Stimulated activated naive B cell treated with anti-CD40 and anti-IgM and Interleukin-4, amounts not matched to agents 10 μg/mL and 1 μg/mL and 100 μg/mL, for 72 hours (primary cell): ENCODE measurements at regions not wholly inside any gene's neighbourhood (a gene's known extent, or its start where the extent isn't known, plus 50 kb on each side); places are given as distances from the start of the nearest gene placed in this dataset.

Source experiments
- ATAC-seq, 2 donors: fragments of 150-1000 bp; cut with Tn5 transposase; replicated peaks; 2 replicates each; pipeline ENCODE4 v1.10.0; 2021; ENCODE audit warnings: moderate library complexity in 1 of 2
- DNase-seq: peaks from one replicate; pipeline ENCODE4 v3.0.0; 2021
- H3K27ac Mint-ChIP-seq: one replicate; pipeline ENCODE4 v1.8.0; 2022; ENCODE audit warnings: mild to moderate bottlenecking, mixed read lengths
- H3K27me3 Mint-ChIP-seq, 2 donors: one replicate each; pipeline ENCODE4 v1.8.0; 2022; ENCODE audit warnings: mixed read lengths in 2 of 2
- H3K36me3 Mint-ChIP-seq, 2 donors: one replicate each; pipeline ENCODE4 v1.8.0; 2022; ENCODE audit warnings: mixed read lengths in 2 of 2, mild to moderate bottlenecking in 1 of 2
- H3K4me1 Mint-ChIP-seq, 2 donors: one replicate each; pipeline ENCODE4 v1.8.0; 2022; ENCODE audit warnings: mixed read lengths in 2 of 2, mild to moderate bottlenecking in 1 of 2
- H3K4me3 Mint-ChIP-seq, 2 donors: one replicate each; pipeline ENCODE4 v1.8.0; 2022; ENCODE audit warnings: mild to moderate bottlenecking in 2 of 2, mixed read lengths in 2 of 2, moderate library complexity in 1 of 2
- H3K9me3 Mint-ChIP-seq, 2 donors: one replicate each; pipeline ENCODE4 v1.8.0; 2022; ENCODE audit warnings: mixed read lengths in 2 of 2, mild to moderate bottlenecking in 1 of 2

- H3K4me1 Mint-ChIP-seq: no peaks in the 10 kb centered on the region
- DNase-seq (no peak), ATAC-seq (no peak)
- H3K27me3 Mint-ChIP-seq: no peaks in the 10 kb centered on the region
- H3K36me3 Mint-ChIP-seq: no peaks in the 10 kb centered on the region
- H3K4me3 Mint-ChIP-seq: no peak overlapping the region
- no peak overlapping the region for H3K27ac Mint-ChIP-seq
- peaks cover 0 to 1% of the 10 kb centered on the region in 2 donors for H3K9me3 Mint-ChIP-seq
These were observed 751.2 kb downstream of the TSN start for GRCh38 chr2:122506620-122507019.

GRCh38 chr2:122507261-122507660 lies 751.8 kb downstream of the TSN start:
- Mint-ChIP-seq H3K27me3 (no peaks in the 10 kb centered on the region), H3K9me3 (peaks cover 0 to 1% of the 10 kb centered on the region in 2 donors), H3K4me1 (no peaks in the 10 kb centered on the region), H3K27ac (no peak overlapping the region), H3K36me3 (no peaks in the 10 kb centered on the region), H3K4me3 (no peak overlapping the region)
- no peak for ATAC-seq
- DNase-seq: no peak

GRCh38 chr2:122512091-122512490 lies 756.6 kb downstream of the TSN start:
- H3K4me1 Mint-ChIP-seq: no peaks in the 10 kb centered on the region
- DNase-seq (no peak), ATAC-seq (no peak)
- no peak overlapping the region for H3K4me3 Mint-ChIP-seq
- no peaks in the 10 kb centered on the region for H3K36me3 Mint-ChIP-seq
- no peaks in the 10 kb centered on the region for H3K27me3 Mint-ChIP-seq
- H3K9me3 Mint-ChIP-seq: peaks cover 0 to 3% of the 10 kb centered on the region in 2 donors
- no peak overlapping the region for H3K27ac Mint-ChIP-seq

- no peak for DNase-seq
These were observed 759.1 kb downstream of the TSN start for GRCh38 chr2:122514451-122514996.

GRCh38 chr2:122515731-122516290 lies 760.4 kb downstream of the TSN start:
- no peaks in the 10 kb centered on the region for H3K4me1 Mint-ChIP-seq
- H3K36me3 Mint-ChIP-seq: no peaks in the 10 kb centered on the region
- ATAC-seq (no peak), DNase-seq (no peak)
- no peaks in the 10 kb centered on the region for H3K27me3 Mint-ChIP-seq
- no peak overlapping the region for H3K4me3 Mint-ChIP-seq
- no peak overlapping the region for H3K27ac Mint-ChIP-seq
- H3K9me3 Mint-ChIP-seq: peaks cover 0 to 1% of the 10 kb centered on the region in 2 donors

More at GRCh38 chr2:122514451-122514996, 759.1 kb downstream of the TSN start:
- no peak for ATAC-seq
- Mint-ChIP-seq H3K4me3 (no peak overlapping the region), H3K27ac (no peak overlapping the region), H3K9me3 (peaks cover 0 to 1% of the 10 kb centered on the region in 2 donors), H3K27me3 (no peaks in the 10 kb centered on the region), H3K4me1 (no peaks in the 10 kb centered on the region), H3K36me3 (no peaks in the 10 kb centered on the region)

GRCh38 chr2:122516775-122517174 lies 761.3 kb downstream of the TSN start:
- DNase-seq (no peak), ATAC-seq (no peak)
- Mint-ChIP-seq H3K4me3 (no peak overlapping the region), H3K27me3 (no peaks in the 10 kb centered on the region), H3K4me1 (no peaks in the 10 kb centered on the region), H3K27ac (no peak overlapping the region), H3K9me3 (peaks cover 0 to 1% of the 10 kb centered on the region in 2 donors), H3K36me3 (no peaks in the 10 kb centered on the region)

- H3K4me1 Mint-ChIP-seq: no peaks in the 10 kb centered on the region
- no peak overlapping the region for H3K4me3 Mint-ChIP-seq
- no peaks in the 10 kb centered on the region for H3K36me3 Mint-ChIP-seq
- no peaks in the 10 kb centered on the region for H3K27me3 Mint-ChIP-seq
- no peak overlapping the region for H3K27ac Mint-ChIP-seq
- ATAC-seq (no peak), DNase-seq (no peak)
- H3K9me3 Mint-ChIP-seq: no peaks in the 10 kb centered on the region
These were observed 763.9 kb downstream of the TSN start for GRCh38 chr2:122519366-122519765.

GRCh38 chr2:122519821-122520611 lies 764.6 kb downstream of the TSN start:
- DNase-seq (no peak), ATAC-seq (no peak)
- H3K4me1 Mint-ChIP-seq: no peaks in the 10 kb centered on the region
- H3K9me3 Mint-ChIP-seq: no peaks in the 10 kb centered on the region
- H3K36me3 Mint-ChIP-seq: no peaks in the 10 kb centered on the region
- H3K4me3 Mint-ChIP-seq: no peak overlapping the region
- no peak overlapping the region for H3K27ac Mint-ChIP-seq
- no peaks in the 10 kb centered on the region for H3K27me3 Mint-ChIP-seq

- Mint-ChIP-seq H3K27ac (no peak overlapping the region), H3K9me3 (peaks cover 0 to 1% of the 10 kb centered on the region in 2 donors), H3K36me3 (no peaks in the 10 kb centered on the region), H3K4me1 (no peaks in the 10 kb centered on the region), H3K27me3 (no peaks in the 10 kb centered on the region), H3K4me3 (no peak overlapping the region)
- DNase-seq (no peak), ATAC-seq (no peak)
These were observed 767.7 kb downstream of the TSN start for GRCh38 chr2:122523143-122523542.

- Mint-ChIP-seq H3K4me3 (no peak overlapping the region), H3K9me3 (peaks cover 0 to 1% of the 10 kb centered on the region in 2 donors), H3K27ac (no peak overlapping the region), H3K36me3 (no peaks in the 10 kb centered on the region), H3K4me1 (no peaks in the 10 kb centered on the region), H3K27me3 (no peaks in the 10 kb centered on the region)
- DNase-seq: no peak
- no peak for ATAC-seq
These were observed 768.5 kb downstream of the TSN start for GRCh38 chr2:122523981-122524380.

GRCh38 chr2:122525336-122525735 lies 769.9 kb downstream of the TSN start:
- H3K36me3 Mint-ChIP-seq: no peaks in the 10 kb centered on the region

GRCh38 chr2:122528061-122528460 lies 772.6 kb downstream of the TSN start:
- Mint-ChIP-seq H3K27me3 (no peaks in the 10 kb centered on the region), H3K9me3 (peaks cover 0 to 1% of the 10 kb centered on the region in 2 donors)
- no peak for DNase-seq

More at GRCh38 chr2:122525336-122525735, 769.9 kb downstream of the TSN start:
- peaks cover 0 to 1% of the 10 kb centered on the region in 2 donors for H3K9me3 Mint-ChIP-seq
- no peaks in the 10 kb centered on the region for H3K27me3 Mint-ChIP-seq
- ATAC-seq: no peak
- no peak overlapping the region for H3K27ac Mint-ChIP-seq
- H3K4me1 Mint-ChIP-seq: no peaks in the 10 kb centered on the region
- no peak for DNase-seq
- H3K4me3 Mint-ChIP-seq: no peak overlapping the region

GRCh38 chr2:122528958-122529705 lies 773.7 kb downstream of the TSN start:
- H3K27ac Mint-ChIP-seq: no peak overlapping the region
- H3K4me1 Mint-ChIP-seq: no peaks in the 10 kb centered on the region
- no peak for ATAC-seq
- peaks cover 0 to 1% of the 10 kb centered on the region in 2 donors for H3K9me3 Mint-ChIP-seq
- DNase-seq: no peak
- H3K36me3 Mint-ChIP-seq: no peaks in the 10 kb centered on the region
- no peak overlapping the region for H3K4me3 Mint-ChIP-seq
- H3K27me3 Mint-ChIP-seq: no peaks in the 10 kb centered on the region

More at GRCh38 chr2:122528061-122528460, 772.6 kb downstream of the TSN start:
- no peak for ATAC-seq
- no peak overlapping the region for H3K4me3 Mint-ChIP-seq
- no peak overlapping the region for H3K27ac Mint-ChIP-seq
- H3K4me1 Mint-ChIP-seq: no peaks in the 10 kb centered on the region
- no peaks in the 10 kb centered on the region for H3K36me3 Mint-ChIP-seq

GRCh38 chr2:122530814-122531213 lies 775.4 kb downstream of the TSN start:
- H3K27ac Mint-ChIP-seq: no peak overlapping the region
- no peaks in the 10 kb centered on the region for H3K4me1 Mint-ChIP-seq
- H3K4me3 Mint-ChIP-seq: no peak overlapping the region
- H3K9me3 Mint-ChIP-seq: peaks cover 4 to 5% of the 10 kb centered on the region in 2 donors
- no peak for DNase-seq
- no peaks in the 10 kb centered on the region for H3K27me3 Mint-ChIP-seq
- ATAC-seq: no peak
- H3K36me3 Mint-ChIP-seq: no peaks in the 10 kb centered on the region
